A673 (cell line): ENCODE measurements at regions not wholly inside any gene's neighbourhood (a gene's known extent, or its start where the extent isn't known, plus 50 kb on each side); places are given as distances from the start of the nearest gene placed in this dataset.

Experiments used
- BruUV-seq: library from RNA; stranded (reverse); fragments of 400-500 nt; replicated peaks from 2 replicates; lab custom pipeline; 2021; lab: Mats Ljungman, UMichigan
- CTCF ChIA-PET: fragments of 300-600 bp; sonication (Branson Sonifier 250); formaldehyde crosslinking; loops from one replicate; lab custom pipeline; 2022; ENCODE audit warnings: antibody characterized with exemption; lab: Charles Lee
- POLR2A ChIA-PET: fragments of 300-600 bp; sonication (Branson Sonifier 250); formaldehyde crosslinking; loops from one replicate; lab custom pipeline; 2022; ENCODE audit warnings: antibody characterized with exemption; ENCODE audit not compliant: low non-redundant PET; lab: Charles Lee
- DNase-seq: peaks from one replicate; pipeline ENCODE4 v3.0.0-alpha.2; 2015; ENCODE audit warnings: low spot score
- H3K27ac ChIP-seq: fragments of 200-600 bp; sonication (generic); 2 replicates; pipeline ENCODE4 v1.5.1; 2016; ENCODE audit warnings: mixed run types, low read depth, mild to moderate bottlenecking, mixed read lengths, antibody characterized with exemption, low read length; ENCODE audit not compliant: poor library complexity, severe bottlenecking
- H3K27me3 ChIP-seq: fragments of 200-600 bp; sonication (generic); replicated peaks from 2 replicates; pipeline ENCODE4 v1.6.1; 2017; ENCODE audit warnings: mixed run types, low read depth, mild to moderate bottlenecking, mixed read lengths, antibody characterized with exemption, low read length; ENCODE audit not compliant: insufficient read depth, poor library complexity
- H3K36me3 ChIP-seq: fragments of 200-600 bp; sonication (generic); 2 replicates; pipeline ENCODE4 v1.6.1; 2016; ENCODE audit warnings: mixed run types, mild to moderate bottlenecking, mixed read lengths, antibody characterized with exemption, low read length; ENCODE audit not compliant: insufficient read depth, poor library complexity, severe bottlenecking
- H3K4me1 ChIP-seq: fragments of 200-600 bp; sonication (generic); 2 replicates; pipeline ENCODE4 v1.6.1; 2017; ENCODE audit warnings: mixed run types, mild to moderate bottlenecking, mixed read lengths, antibody characterized with exemption, low read length; ENCODE audit not compliant: insufficient read depth, poor library complexity, severe bottlenecking
- H3K4me3 ChIP-seq: fragments of 200-600 bp; sonication (generic); 2 replicates; pipeline ENCODE4 v1.5.1; 2016; ENCODE audit warnings: low read depth, mixed run types, mild to moderate bottlenecking, mixed read lengths, low read length; ENCODE audit not compliant: poor library complexity, severe bottlenecking
- H3K9me3 ChIP-seq: fragments of 200-600 bp; sonication (generic); 2 replicates; pipeline ENCODE4 v1.6.1; 2016; ENCODE audit warnings: mixed run types, low read depth, mild to moderate bottlenecking, mixed read lengths, antibody characterized with exemption, low read length; ENCODE audit not compliant: poor library complexity, severe bottlenecking
- EZH2 ChIP-seq: fragments of 200-600 bp; sonication (generic); IDR thresholded peaks from 2 replicates; pipeline ENCODE4 v1.6.1; 2017; ENCODE audit warnings: borderline replicate concordance, low read depth, mild to moderate bottlenecking, mixed read lengths, antibody characterized with exemption, low read length; ENCODE audit not compliant: poor library complexity, severe bottlenecking
- intact Hi-C: fragments of 100-400 bp; cut with micrococcal nuclease; formaldehyde crosslinking; loops from one replicate; pipeline ENCODE4 v1.10.0; 2022; ENCODE audit not compliant: unreplicated experiment
- TF ChIP-seq, protein P1 (sequence below): fragments of 300-800, 200-600 bp; sonication (generic); conservative IDR thresholded peaks from 2 replicates; pipeline ENCODE4 v1.5.1; 2017; ENCODE audit warnings: low read depth, mild to moderate bottlenecking, antibody characterized with exemption, low read length, moderate library complexity, mixed read lengths

GRCh38 chr13:22061371-22061805 lies 390.5 kb downstream of the FGF9 start:
- Histone ChIP-seq H3K4me1 (no peaks in the 10 kb centered on the region), H3K9me3 (no peaks in the 10 kb centered on the region), H3K27ac (no peak overlapping the region), H3K27me3 (no peaks in the 10 kb centered on the region), H3K4me3 (no peak overlapping the region), H3K36me3 (no peaks in the 10 kb centered on the region)
- ChIA-PET POLR2A (no interaction called here), CTCF (no interaction called here)
- no TSS peak for BruUV-seq
- no peak for DNase-seq
- intact Hi-C loops = no loop called here
- TF ChIP-seq, protein P1, sequence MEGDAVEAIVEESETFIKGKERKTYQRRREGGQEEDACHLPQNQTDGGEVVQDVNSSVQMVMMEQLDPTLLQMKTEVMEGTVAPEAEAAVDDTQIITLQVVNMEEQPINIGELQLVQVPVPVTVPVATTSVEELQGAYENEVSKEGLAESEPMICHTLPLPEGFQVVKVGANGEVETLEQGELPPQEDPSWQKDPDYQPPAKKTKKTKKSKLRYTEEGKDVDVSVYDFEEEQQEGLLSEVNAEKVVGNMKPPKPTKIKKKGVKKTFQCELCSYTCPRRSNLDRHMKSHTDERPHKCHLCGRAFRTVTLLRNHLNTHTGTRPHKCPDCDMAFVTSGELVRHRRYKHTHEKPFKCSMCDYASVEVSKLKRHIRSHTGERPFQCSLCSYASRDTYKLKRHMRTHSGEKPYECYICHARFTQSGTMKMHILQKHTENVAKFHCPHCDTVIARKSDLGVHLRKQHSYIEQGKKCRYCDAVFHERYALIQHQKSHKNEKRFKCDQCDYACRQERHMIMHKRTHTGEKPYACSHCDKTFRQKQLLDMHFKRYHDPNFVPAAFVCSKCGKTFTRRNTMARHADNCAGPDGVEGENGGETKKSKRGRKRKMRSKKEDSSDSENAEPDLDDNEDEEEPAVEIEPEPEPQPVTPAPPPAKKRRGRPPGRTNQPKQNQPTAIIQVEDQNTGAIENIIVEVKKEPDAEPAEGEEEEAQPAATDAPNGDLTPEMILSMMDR = no peak
- TF ChIP-seq EZH2 = no peak

- no TSS peak for BruUV-seq
- TF ChIP-seq EZH2 = no peak
- TF ChIP-seq, protein P1 = no peak
- CTCF ChIA-PET = no interaction called here
- Histone ChIP-seq H3K4me3 (no peak overlapping the region), H3K36me3 (no peaks in the 10 kb centered on the region), H3K9me3 (no peaks in the 10 kb centered on the region), H3K27me3 (no peaks in the 10 kb centered on the region), H3K27ac (no peak overlapping the region), H3K4me1 (no peaks in the 10 kb centered on the region)
- DNase-seq = no peak
- intact Hi-C loops = no loop called here
- POLR2A ChIA-PET = no interaction called here
Observed at GRCh38 chr13:22061806-22062391, 391.0 kb downstream of the FGF9 start.

- intact Hi-C loops = no loop called here
- no TSS peak for BruUV-seq
- DNase-seq = no peak
- no peaks in the 10 kb centered on the region for H3K36me3 ChIP-seq
- CTCF ChIA-PET = no interaction called here
- H3K9me3 ChIP-seq = no peaks in the 10 kb centered on the region
- no peak overlapping the region for H3K4me3 ChIP-seq
- H3K27me3 ChIP-seq = no peaks in the 10 kb centered on the region
- POLR2A ChIA-PET = no interaction called here
- no peak overlapping the region for H3K27ac ChIP-seq
- TF ChIP-seq EZH2 = no peak
- TF ChIP-seq, protein P1 = no peak
- H3K4me1 ChIP-seq = no peaks in the 10 kb centered on the region
Observed at GRCh38 chr13:22062478-22063205, 391.8 kb downstream of the FGF9 start.
